Thoracic aorta (tissue), 2 donors: ENCODE measurements at regions not wholly inside any gene's neighbourhood (a gene's known extent, or its start where the extent isn't known, plus 50 kb on each side); places are given as distances from the start of the nearest gene placed in this dataset.
A peak's percentile ranks its signal among the peaks of the same experiment; 100 is the strongest.

Experiments used
- ATAC-seq: fragments of 150-250 bp; one replicate; pipeline ENCODE4 v1.8.0; 2017; ENCODE audit warnings: low read depth; ENCODE audit not compliant: insufficient number of reproducible peaks, low FRiP score
- DNase-seq: peaks from one replicate; pipeline ENCODE4 v3.0.0-alpha.2; 2020; ENCODE audit warnings: low spot score
- H3K27ac ChIP-seq, 2 donors: fragments of 200-600 bp; sonication (generic); 1 replicate in 1 of 2; 2 replicates in 1 of 2; pipeline ENCODE4 v1.5.1; 2016; ENCODE audit warnings: mild to moderate bottlenecking in 2 of 2, moderate library complexity in 2 of 2
- H3K27me3 ChIP-seq: fragments of 200-600 bp; sonication (generic); replicated peaks from 2 replicates; pipeline ENCODE4 v1.6.0; 2016; ENCODE audit warnings: mild to moderate bottlenecking; ENCODE audit not compliant: insufficient read depth
- H3K36me3 ChIP-seq: fragments of 200-600 bp; sonication (generic); one replicate; pipeline ENCODE4 v1.5.1; 2016
- H3K4me1 ChIP-seq, 2 donors: fragments of 200-600 bp; sonication (generic); 1 replicate in 1 of 2; 2 replicates in 1 of 2; pipeline versions ENCODE4 v1.5.1 to v1.6.0; 2016; ENCODE audit warnings: low read depth in 2 of 2, mild to moderate bottlenecking in 1 of 2; ENCODE audit not compliant: control insufficient read depth in 1 of 2
- H3K4me3 ChIP-seq: fragments of 200-600 bp; sonication (generic); 2 replicates; pipeline ENCODE4 v1.5.1; 2016; ENCODE audit warnings: mild to moderate bottlenecking
- H3K9me3 ChIP-seq: fragments of 200-600 bp; sonication (generic); 2 replicates; pipeline ENCODE4 v1.5.1; 2016
- TF ChIP-seq, protein P1 (sequence below): fragments of 200-600 bp; sonication (generic); IDR thresholded peaks from one replicate; pipeline ENCODE4 v1.5.1; 2019; ENCODE audit warnings: antibody characterized with exemption

DNA sequence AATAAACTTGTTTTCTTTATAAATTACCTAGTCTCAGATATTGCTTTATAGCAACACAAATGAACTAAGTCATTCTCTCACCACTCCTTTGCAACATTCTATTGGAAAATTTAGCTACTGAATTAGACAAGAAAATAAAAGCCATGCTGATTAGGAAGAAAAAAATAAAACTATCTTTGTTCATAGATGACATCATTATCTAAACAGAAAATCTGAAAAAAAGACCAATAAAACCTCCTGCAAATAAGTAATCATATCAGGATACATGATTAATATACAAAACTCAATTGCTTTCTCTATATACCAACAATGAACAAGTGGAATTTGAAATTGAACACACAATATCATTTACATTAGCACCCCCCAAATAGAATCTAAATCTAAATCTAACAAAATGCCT, 455.3 kb upstream of the KIF2A start:
- Histone ChIP-seq H3K36me3 (no peaks in the 10 kb centered on the region), H3K4me3 (no peak overlapping the region), H3K27me3 (no peaks in the 10 kb centered on the region), H3K4me1 (no peaks in the 10 kb centered on the region), H3K9me3 (no peaks in the 10 kb centered on the region), H3K27ac (no peak overlapping the region)
- TF ChIP-seq, protein P1, sequence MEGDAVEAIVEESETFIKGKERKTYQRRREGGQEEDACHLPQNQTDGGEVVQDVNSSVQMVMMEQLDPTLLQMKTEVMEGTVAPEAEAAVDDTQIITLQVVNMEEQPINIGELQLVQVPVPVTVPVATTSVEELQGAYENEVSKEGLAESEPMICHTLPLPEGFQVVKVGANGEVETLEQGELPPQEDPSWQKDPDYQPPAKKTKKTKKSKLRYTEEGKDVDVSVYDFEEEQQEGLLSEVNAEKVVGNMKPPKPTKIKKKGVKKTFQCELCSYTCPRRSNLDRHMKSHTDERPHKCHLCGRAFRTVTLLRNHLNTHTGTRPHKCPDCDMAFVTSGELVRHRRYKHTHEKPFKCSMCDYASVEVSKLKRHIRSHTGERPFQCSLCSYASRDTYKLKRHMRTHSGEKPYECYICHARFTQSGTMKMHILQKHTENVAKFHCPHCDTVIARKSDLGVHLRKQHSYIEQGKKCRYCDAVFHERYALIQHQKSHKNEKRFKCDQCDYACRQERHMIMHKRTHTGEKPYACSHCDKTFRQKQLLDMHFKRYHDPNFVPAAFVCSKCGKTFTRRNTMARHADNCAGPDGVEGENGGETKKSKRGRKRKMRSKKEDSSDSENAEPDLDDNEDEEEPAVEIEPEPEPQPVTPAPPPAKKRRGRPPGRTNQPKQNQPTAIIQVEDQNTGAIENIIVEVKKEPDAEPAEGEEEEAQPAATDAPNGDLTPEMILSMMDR, result no peak
- ATAC-seq (no peak), DNase-seq (no peak)

DNA sequence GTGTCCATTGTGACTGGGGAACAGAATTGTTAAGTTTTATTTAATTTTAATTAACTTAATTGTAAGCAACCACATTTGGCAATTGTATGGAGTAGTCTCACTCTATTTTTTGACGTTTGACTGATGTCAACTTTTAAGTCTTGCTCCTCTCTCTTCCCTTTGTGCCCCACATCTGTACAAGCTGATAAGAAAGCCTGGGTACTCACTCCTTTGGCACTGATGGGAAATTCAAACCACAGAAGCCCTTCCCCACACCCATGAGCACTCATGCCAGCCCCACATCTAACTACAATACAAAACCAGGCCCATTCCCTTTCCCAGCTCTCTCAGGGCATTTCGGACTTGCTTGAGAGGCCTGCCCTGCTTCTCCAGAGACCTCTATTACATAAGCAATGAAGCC, 451.5 kb upstream of the KIF2A start:
- Histone ChIP-seq H3K9me3 (peaks cover 3% of the 10 kb centered on the region), H3K27me3 (no peaks in the 10 kb centered on the region), H3K27ac (no peak overlapping the region), H3K4me1 (no peaks in the 10 kb centered on the region), H3K36me3 (no peaks in the 10 kb centered on the region), H3K4me3 (no peak overlapping the region)
- TF ChIP-seq, protein P1, result no peak
- ATAC-seq (no peak), DNase-seq (no peak)

- Histone ChIP-seq H3K4me1 (no peaks in the 10 kb centered on the region), H3K27me3 (no peaks in the 10 kb centered on the region), H3K4me3 (no peak overlapping the region), H3K27ac (no peak overlapping the region), H3K36me3 (no peaks in the 10 kb centered on the region), H3K9me3 (peaks cover 3% of the 10 kb centered on the region)
- ATAC-seq (no peak), DNase-seq (no peak)
- TF ChIP-seq, protein P1, result no peak
Measured at GRCh38 chr5:61860978-61861377, 445.0 kb upstream of the KIF2A start.

DNA sequence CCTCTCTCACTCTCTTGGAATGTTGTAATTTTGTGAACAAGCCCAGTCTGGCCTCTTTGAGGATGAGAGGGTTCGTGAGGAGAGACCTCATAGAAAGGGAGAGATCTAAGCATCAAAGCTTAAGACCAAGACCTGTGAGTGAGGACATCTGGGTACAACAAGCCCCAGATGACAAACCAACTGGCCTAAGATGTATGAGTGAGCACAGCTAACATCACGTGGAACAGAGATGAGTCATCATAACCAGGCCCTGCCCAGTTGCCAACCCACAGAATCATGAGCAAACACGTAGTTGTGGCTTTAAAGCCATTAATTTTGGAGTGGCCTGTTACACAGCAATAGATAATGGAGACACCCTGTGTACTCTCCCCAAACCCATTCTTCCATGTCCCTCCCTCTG, 439.1 kb upstream of the KIF2A start:
- Histone ChIP-seq H3K4me1 (no peaks in the 10 kb centered on the region), H3K9me3 (no peaks in the 10 kb centered on the region), H3K27ac (no peak overlapping the region), H3K4me3 (no peak overlapping the region), H3K36me3 (no peaks in the 10 kb centered on the region), H3K27me3 (no peaks in the 10 kb centered on the region)
- DNase-seq (no peak), ATAC-seq (peak; percentile 18)
- TF ChIP-seq, protein P1, result no peak

GRCh38 chr5:61869333-61869732, 436.7 kb upstream of the KIF2A start:
- Histone ChIP-seq H3K9me3 (no peaks in the 10 kb centered on the region), H3K27ac (no peak overlapping the region), H3K4me1 (no peaks in the 10 kb centered on the region), H3K4me3 (no peak overlapping the region), H3K36me3 (no peaks in the 10 kb centered on the region), H3K27me3 (no peaks in the 10 kb centered on the region)
- no peak for ATAC-seq
- TF ChIP-seq, protein P1, result no peak
- DNase-seq, result no peak
